GM19452 (cell line): ENCODE measurements at regions not wholly inside any gene's neighbourhood (a gene's known extent, or its start where the extent isn't known, plus 50 kb on each side); places are given as distances from the start of the nearest gene placed in this dataset.

ENCODE experiments used
- ATAC-seq: cut with Tn5 transposase; IDR thresholded peaks from one replicate; pipeline ENCODE4 v1.9.1; 2021; ENCODE audit not compliant: unreplicated experiment

DNA sequence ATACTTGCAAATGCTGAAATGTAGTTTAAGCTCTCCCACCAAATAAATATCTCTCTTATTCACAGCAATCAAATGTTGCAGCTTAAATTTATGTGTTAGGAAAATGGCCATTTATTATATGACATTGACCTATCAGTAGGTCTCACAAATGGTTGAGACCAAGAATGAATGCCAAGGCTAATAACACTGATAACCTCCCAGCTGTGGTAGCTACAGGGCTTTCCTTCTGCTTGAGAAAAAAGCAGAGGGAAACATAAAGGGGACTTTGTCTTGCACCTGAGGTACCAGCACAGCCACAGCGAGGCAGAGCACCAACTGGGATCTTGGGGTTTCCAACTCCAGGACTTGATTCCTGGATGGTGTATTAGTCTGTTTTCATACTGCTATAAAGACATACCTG is 73.1 kb upstream of the TTC14 start:
- no peak for ATAC-seq

DNA sequence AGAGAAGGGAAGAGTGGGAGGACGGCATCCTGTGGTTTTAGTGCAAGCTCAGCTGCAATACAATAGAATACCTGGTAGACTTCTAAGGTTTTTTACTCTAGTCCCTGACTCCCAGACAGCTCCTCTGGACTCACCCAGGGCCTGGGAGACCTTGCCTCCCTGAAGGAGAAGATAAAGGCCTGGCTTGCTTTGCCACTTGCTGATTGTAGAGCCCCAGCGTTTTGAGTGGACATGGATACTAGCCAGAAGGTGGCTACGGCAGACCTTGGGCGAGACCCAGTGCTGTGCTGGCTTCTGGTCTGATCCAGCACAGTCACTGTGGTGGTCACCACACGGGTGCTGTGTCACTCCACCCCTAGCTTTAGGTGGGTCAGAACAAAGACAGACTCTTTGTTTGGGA is 72.2 kb upstream of the TTC14 start:
- no peak for ATAC-seq

DNA sequence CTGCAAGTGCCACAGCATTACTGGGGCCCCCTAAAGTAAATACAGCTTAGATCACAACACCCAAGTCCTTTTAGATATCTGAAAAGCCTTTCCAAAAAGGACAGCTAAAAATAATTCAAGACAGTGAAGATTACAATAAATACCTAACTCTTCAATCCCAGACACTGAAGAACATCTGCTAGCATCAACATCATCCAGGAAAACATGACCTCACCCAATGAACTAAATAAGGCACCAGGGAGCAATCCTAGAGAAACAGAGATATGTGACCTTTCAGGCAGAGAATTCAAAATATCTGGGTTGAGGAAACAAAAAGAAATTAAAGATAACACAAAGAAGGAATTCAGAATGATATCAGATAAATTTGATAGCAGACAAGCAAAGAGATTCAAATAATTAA is 71.7 kb upstream of the TTC14 start:
- ATAC-seq, result no peak

DNA sequence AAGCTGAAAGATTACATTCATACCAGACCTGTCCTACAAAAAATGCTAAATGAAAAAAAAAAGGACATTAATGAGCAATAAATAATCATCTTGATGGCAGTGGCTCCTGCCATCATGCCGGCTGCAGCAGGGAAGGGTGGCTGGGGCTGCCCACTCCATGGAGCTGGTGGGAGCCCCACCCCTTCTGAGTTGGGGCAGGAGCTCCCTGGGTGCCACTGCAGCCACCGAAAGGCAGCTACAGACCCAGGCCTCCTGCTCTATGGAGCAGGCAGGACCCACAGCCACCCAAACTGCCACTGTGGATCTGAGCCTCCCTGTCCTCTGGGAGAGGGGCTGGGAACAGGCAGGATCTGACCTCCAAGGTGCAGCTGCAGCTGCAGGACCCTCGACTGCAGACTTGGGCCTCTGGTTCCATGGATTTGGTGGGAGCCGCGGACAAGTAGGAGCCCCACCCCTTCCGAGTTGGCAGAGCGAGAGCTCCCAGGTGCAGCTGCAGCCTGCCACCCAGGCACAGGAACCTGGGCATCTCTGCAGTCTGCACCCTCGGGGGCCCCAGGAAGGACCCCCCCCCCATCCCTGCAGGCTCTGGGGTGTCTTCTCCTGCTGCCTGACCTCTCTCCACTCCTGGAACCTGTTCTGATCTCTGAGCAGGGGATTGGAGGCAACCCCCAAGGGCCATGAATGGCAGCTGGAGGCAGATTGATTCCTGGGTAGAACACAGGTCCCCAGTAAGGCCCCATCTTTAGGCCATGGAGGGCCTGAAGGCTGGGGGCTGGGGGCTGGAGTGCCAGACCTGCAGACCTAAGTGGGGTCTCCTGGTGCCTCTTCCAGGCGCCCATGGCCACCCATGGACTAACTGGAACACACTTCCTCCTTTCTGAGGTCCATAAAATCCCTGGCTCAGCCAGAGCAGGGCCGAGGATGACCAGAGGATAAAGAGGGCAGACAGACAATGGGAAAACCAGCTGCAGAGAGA is 70.4 kb upstream of the TTC14 start:
- ATAC-seq, result no peak

DNA sequence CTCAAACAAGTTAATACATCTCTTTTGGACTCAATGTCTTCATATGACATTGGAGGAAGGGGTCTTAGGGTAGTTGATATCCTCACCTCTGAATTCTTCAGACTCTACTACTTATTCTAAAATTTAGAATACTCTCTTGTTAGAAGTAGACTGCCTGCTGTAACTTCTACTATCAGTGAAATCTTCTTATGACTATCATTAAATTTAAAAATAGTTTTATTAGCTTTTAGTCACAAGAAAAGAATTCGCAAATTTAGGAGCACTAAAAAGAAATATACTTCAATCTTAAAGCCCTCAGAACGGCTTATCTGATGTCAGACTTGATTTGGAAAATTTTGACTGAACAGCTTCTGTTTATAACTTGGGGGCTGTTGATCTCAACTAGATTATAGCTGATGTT is 67.1 kb upstream of the TTC14 start:
- no peak for ATAC-seq

DNA sequence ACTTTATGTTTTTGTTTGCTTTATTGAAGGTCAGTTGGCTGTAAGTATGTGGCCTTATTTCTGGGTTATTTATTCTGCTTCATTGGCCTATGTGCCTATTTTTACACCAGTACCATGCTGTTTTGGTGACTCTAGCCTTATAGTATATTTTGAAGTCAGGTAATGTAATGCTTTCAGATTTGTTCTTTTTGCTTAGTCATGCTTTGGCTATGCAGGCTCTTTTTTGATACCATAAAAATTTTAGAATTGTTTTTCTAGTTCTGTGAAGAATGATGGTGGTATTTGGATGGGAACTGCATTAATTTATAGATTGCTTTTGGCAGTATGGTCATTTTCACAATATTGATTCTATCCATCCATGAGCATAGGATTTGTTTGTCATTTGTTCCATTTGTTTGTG is 63.5 kb upstream of the TTC14 start:
- ATAC-seq, result no peak

DNA sequence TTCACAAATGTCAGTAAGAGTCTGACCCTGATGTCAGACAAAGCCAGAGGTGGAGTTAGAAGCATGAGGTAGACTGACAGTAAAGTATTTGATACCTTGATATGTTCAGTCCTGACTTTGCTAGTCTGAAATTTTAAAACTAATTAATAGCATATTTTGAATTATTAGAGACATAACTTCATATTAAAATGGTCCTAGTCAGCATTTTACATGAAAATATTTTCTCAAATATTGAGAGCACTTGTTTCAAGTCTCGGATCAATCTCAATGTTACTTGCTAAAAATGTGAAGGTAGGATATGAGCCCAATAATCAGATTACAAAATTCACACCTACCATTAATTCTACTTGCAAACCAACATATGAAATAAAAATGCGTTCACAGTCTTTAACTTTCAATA is 58.1 kb upstream of the TTC14 start:
- ATAC-seq, result no peak

DNA sequence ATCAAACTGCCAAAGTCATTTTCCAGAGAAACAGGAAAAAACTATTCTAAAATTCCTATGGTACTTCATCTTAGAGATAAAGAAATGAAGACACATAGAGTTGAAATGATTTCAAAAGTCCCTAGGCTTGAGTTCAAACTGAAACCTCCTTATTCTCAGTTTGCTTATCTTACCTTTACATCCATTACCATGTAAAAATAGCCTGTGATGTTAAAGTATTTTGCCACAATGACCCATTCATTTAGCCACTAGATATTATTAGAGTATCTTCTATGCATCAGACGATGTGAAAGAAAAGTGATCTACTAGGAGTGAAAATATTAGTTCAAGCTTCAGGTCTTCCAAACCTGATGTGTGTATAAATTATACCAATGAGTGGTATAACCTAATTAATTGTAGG is 55.1 kb upstream of the TTC14 start:
- no peak for ATAC-seq

DNA sequence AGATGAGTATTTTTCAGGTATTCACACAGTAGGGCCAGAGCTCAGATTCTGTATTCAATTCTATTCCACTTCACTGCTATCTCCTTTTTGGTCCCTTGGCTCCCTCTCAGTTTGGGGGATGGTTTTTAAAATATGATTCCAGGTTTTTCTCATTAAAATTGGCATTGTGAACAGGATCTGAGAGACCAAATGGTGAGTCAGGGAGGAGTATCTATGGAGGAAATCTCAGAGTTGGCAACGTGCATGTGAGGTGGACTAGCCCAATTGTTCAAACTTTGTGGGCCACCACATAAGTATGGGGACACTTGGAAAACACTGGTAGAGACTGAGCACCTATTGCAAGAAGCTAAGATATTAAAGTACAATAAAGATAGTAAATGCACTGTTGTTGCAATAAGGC is 53.9 kb upstream of the TTC14 start:
- ATAC-seq, result no peak
